ENCODE measurements at regions not wholly inside any gene's neighbourhood (a gene's known extent, or its start where the extent isn't known, plus 50 kb on each side); places are given as distances from the start of the nearest gene placed in this dataset.

DNA sequence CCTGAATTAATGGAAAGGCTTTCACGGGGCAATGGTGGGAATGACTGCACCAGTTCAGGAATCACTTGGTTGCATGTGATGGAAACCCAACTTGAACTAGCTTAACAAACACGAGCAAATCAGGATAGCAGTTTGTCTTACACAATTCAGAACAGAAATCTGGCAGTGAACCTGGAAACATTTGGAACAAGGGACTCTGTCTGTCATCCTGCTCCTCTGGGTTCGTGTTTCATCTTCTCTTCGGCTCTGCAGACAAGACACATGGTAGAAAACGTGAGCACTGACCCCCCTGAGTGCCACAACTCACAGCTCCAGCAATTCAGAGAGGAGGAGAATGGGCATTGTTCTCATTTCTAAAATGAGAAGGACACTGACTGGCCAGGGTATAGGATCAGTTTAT, 218.1 kb upstream of the NREP start:
- peaks cover 3% of the 10 kb centered on the region for H3K27me3 Mint-ChIP-seq (ENCODE audit: low read depth, unreplicated experiment)
- Histone ChIP-seq H3K4me3 (ENCODE audit: insufficient read depth, low read depth, low read length) (no peak overlapping the region), H3K27ac (ENCODE audit: low read depth, low read length) (no peak overlapping the region), H3K27me3 (ENCODE audit: insufficient read depth, low read length) (no peaks in the 10 kb centered on the region), H3K4me2 (ENCODE audit: low read length) (no peak overlapping the region), H3K36me3 (ENCODE audit: insufficient read depth, low read length) (no peaks in the 10 kb centered on the region), H4K20me1 (ENCODE audit: insufficient read depth, low read length) (no peaks in the 10 kb centered on the region), H3K9me3 (ENCODE audit: insufficient read depth, low read depth, low read length) (no peaks in the 10 kb centered on the region), H3K4me1 (ENCODE audit: insufficient read depth, low read length) (peaks cover 10% of the 10 kb centered on the region), H3K79me2 (ENCODE audit: insufficient read depth, low read length) (no peaks in the 10 kb centered on the region), H3K9ac (ENCODE audit: low read length) (no peak overlapping the region), H2AFZ (ENCODE audit: low read depth, low read length) (peak overlapping the region; percentile 19)
- no peaks in the 10 kb centered on the region for H3K36me3 Mint-ChIP-seq (ENCODE audit: low read depth, unreplicated experiment)
- TF ChIP-seq, protein P1, sequence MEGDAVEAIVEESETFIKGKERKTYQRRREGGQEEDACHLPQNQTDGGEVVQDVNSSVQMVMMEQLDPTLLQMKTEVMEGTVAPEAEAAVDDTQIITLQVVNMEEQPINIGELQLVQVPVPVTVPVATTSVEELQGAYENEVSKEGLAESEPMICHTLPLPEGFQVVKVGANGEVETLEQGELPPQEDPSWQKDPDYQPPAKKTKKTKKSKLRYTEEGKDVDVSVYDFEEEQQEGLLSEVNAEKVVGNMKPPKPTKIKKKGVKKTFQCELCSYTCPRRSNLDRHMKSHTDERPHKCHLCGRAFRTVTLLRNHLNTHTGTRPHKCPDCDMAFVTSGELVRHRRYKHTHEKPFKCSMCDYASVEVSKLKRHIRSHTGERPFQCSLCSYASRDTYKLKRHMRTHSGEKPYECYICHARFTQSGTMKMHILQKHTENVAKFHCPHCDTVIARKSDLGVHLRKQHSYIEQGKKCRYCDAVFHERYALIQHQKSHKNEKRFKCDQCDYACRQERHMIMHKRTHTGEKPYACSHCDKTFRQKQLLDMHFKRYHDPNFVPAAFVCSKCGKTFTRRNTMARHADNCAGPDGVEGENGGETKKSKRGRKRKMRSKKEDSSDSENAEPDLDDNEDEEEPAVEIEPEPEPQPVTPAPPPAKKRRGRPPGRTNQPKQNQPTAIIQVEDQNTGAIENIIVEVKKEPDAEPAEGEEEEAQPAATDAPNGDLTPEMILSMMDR (IDR thresholded peaks at IDR 0.05; ENCODE audit: insufficient read depth, low read depth, low read length) = no peak
- no peak for TF ChIP-seq EZH2 (IDR thresholded peaks at IDR 0.05; ENCODE audit: insufficient read depth, low read length)
- no peak overlapping the region for H3K27ac Mint-ChIP-seq (ENCODE audit: unreplicated experiment)
- FAIRE-seq = peak; percentile 49
- no peak overlapping the region for H3K4me3 Mint-ChIP-seq (ENCODE audit: unreplicated experiment)
- H3K4me1 Mint-ChIP-seq (ENCODE audit: low read depth, unreplicated experiment) = peaks cover 17% of the 10 kb centered on the region
- DNase-seq (ENCODE audit: low read depth) = no peak
- H3K9me3 Mint-ChIP-seq (ENCODE audit: unreplicated experiment) = peaks cover 2% of the 10 kb centered on the region

DNA sequence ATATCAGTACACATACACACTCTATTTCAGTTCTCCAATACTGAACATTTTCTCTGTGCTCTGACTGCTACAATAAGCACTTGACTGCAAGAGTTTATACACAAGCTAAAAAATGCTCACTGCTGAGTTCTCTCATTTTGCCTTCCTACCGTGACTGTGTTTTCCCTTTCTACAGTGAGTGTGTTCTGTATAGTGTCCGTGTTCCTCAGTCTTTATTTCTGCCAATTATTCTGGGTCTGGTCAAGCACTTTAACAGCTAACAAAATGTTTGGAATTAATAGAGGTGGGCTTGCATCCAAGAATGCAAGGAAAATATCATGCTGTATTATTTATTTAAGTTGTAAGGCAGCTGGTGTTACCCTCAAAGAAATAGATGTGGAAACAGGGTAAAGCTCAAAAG, 217.0 kb upstream of the NREP start:
- Mint-ChIP-seq H3K4me3 (ENCODE audit: unreplicated experiment) (no peak overlapping the region), H3K4me1 (ENCODE audit: low read depth, unreplicated experiment) (peaks cover 17% of the 10 kb centered on the region), H3K27ac (ENCODE audit: unreplicated experiment) (no peak overlapping the region), H3K36me3 (ENCODE audit: low read depth, unreplicated experiment) (no peaks in the 10 kb centered on the region), H3K9me3 (ENCODE audit: unreplicated experiment) (no peaks in the 10 kb centered on the region), H3K27me3 (ENCODE audit: low read depth, unreplicated experiment) (peaks cover 3% of the 10 kb centered on the region)
- Histone ChIP-seq H3K9ac (ENCODE audit: low read length) (no peak overlapping the region), H3K4me3 (ENCODE audit: insufficient read depth, low read depth, low read length) (no peak overlapping the region), H3K27me3 (ENCODE audit: insufficient read depth, low read length) (no peaks in the 10 kb centered on the region), H4K20me1 (ENCODE audit: insufficient read depth, low read length) (no peaks in the 10 kb centered on the region), H3K27ac (ENCODE audit: low read depth, low read length) (no peak overlapping the region), H2AFZ (ENCODE audit: low read depth, low read length) (no peak overlapping the region), H3K79me2 (ENCODE audit: insufficient read depth, low read length) (no peaks in the 10 kb centered on the region), H3K36me3 (ENCODE audit: insufficient read depth, low read length) (no peaks in the 10 kb centered on the region), H3K4me2 (ENCODE audit: low read length) (no peak overlapping the region), H3K4me1 (ENCODE audit: insufficient read depth, low read length) (peaks cover 10% of the 10 kb centered on the region), H3K9me3 (ENCODE audit: insufficient read depth, low read depth, low read length) (no peaks in the 10 kb centered on the region)
- no peak for TF ChIP-seq EZH2 (IDR thresholded peaks at IDR 0.05; ENCODE audit: insufficient read depth, low read length)
- TF ChIP-seq, protein P1 (IDR thresholded peaks at IDR 0.05; ENCODE audit: insufficient read depth, low read depth, low read length) = no peak
- DNase-seq (ENCODE audit: low read depth) = no peak
- no peak for FAIRE-seq

DNA sequence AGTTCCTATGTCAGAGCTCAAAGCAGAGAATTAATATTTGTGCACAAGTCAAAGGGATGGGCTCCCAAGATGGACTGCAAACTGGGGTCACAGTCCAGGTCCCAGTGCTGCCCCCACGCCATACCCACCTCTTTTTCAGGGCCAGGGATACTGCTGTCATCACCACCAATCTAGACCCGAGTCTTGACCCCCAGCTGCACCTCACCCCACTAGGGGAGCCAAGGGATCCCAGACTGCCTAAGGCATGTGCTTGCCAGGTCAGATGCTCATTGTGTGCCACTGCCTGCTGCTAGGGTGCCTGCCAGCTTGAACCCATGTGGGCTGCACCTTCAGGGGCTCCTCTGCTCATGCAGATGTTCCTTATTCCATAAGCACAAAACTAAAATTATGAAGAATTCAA, 215.6 kb upstream of the NREP start:
- Histone ChIP-seq H3K27ac (ENCODE audit: low read depth, low read length) (no peak overlapping the region), H3K9ac (ENCODE audit: low read length) (no peak overlapping the region), H3K36me3 (ENCODE audit: insufficient read depth, low read length) (no peaks in the 10 kb centered on the region), H3K4me3 (ENCODE audit: insufficient read depth, low read depth, low read length) (no peak overlapping the region), H2AFZ (ENCODE audit: low read depth, low read length) (no peak overlapping the region), H3K4me1 (ENCODE audit: insufficient read depth, low read length) (peaks cover 10% of the 10 kb centered on the region), H3K9me3 (ENCODE audit: insufficient read depth, low read depth, low read length) (no peaks in the 10 kb centered on the region), H3K27me3 (ENCODE audit: insufficient read depth, low read length) (no peaks in the 10 kb centered on the region), H3K4me2 (ENCODE audit: low read length) (no peak overlapping the region), H4K20me1 (ENCODE audit: insufficient read depth, low read length) (no peaks in the 10 kb centered on the region), H3K79me2 (ENCODE audit: insufficient read depth, low read length) (no peaks in the 10 kb centered on the region)
- Mint-ChIP-seq H3K27ac (ENCODE audit: unreplicated experiment) (no peak overlapping the region), H3K27me3 (ENCODE audit: low read depth, unreplicated experiment) (peaks cover 3% of the 10 kb centered on the region), H3K9me3 (ENCODE audit: unreplicated experiment) (no peaks in the 10 kb centered on the region), H3K4me1 (ENCODE audit: low read depth, unreplicated experiment) (peaks cover 17% of the 10 kb centered on the region), H3K4me3 (ENCODE audit: unreplicated experiment) (no peak overlapping the region), H3K36me3 (ENCODE audit: low read depth, unreplicated experiment) (no peaks in the 10 kb centered on the region)
- DNase-seq (ENCODE audit: low read depth) = no peak
- no peak for TF ChIP-seq EZH2 (IDR thresholded peaks at IDR 0.05; ENCODE audit: insufficient read depth, low read length)
- TF ChIP-seq, protein P1 (IDR thresholded peaks at IDR 0.05; ENCODE audit: insufficient read depth, low read depth, low read length) = no peak
- no peak for FAIRE-seq

Measured in astrocyte (in vitro differentiated cells and primary cell).